ENCODE measurements at regions not wholly inside any gene's neighbourhood (a gene's known extent, or its start where the extent isn't known, plus 50 kb on each side); places are given as distances from the start of the nearest gene placed in this dataset.

GRCh38 chr3:43863966-43864933 is 173.5 kb downstream of the ABHD5 start:
- ChIA-PET POLR2A (no interaction called here), CTCF (interaction anchor here (2.4 kb wide), 1 partner anchor 9 kb away, joined by 7 read pairs; no protein-coding TSS in a partner anchor)
- Mint-ChIP-seq H3K27ac (no peak overlapping the region), H3K36me3 (ENCODE audit: low read depth) (no peaks in the 10 kb centered on the region), H3K9me3 (no peaks in the 10 kb centered on the region), H3K4me3 (no peak overlapping the region), H3K27me3 (peaks cover 10% of the 10 kb centered on the region), H3K4me1 (no peaks in the 10 kb centered on the region)
- DNase-seq = no peak

GRCh38 chr3:43865351-43865750 is 174.6 kb downstream of the ABHD5 start:
- peaks cover 13% of the 10 kb centered on the region for H3K27me3 Mint-ChIP-seq
- POLR2A ChIA-PET = no interaction called here
- no peaks in the 10 kb centered on the region for H3K36me3 Mint-ChIP-seq (ENCODE audit: low read depth)
- no peak overlapping the region for H3K4me3 Mint-ChIP-seq
- H3K27ac Mint-ChIP-seq = no peak overlapping the region
- H3K9me3 Mint-ChIP-seq = no peaks in the 10 kb centered on the region
- no peak for DNase-seq
- no peaks in the 10 kb centered on the region for H3K4me1 Mint-ChIP-seq
- CTCF ChIA-PET = interaction anchor here (2.4 kb wide), 1 partner anchor 10 kb away, joined by 7 read pairs; no protein-coding TSS in a partner anchor

- CTCF ChIA-PET = interaction anchor here (2.4 kb wide), 1 partner anchor 10 kb away, joined by 7 read pairs; no protein-coding TSS in a partner anchor
- no peak overlapping the region for H3K27ac Mint-ChIP-seq
- POLR2A ChIA-PET = no interaction called here
- H3K4me3 Mint-ChIP-seq = no peak overlapping the region
- no peaks in the 10 kb centered on the region for H3K4me1 Mint-ChIP-seq
- DNase-seq = no peak
- H3K36me3 Mint-ChIP-seq (ENCODE audit: low read depth) = no peaks in the 10 kb centered on the region
- peaks cover 15% of the 10 kb centered on the region for H3K27me3 Mint-ChIP-seq
- H3K9me3 Mint-ChIP-seq = no peaks in the 10 kb centered on the region
Measured at GRCh38 chr3:43865887-43866528, 175.3 kb downstream of the ABHD5 start.

- Mint-ChIP-seq H3K4me1 (no peaks in the 10 kb centered on the region), H3K9me3 (no peaks in the 10 kb centered on the region), H3K27me3 (peaks cover 15% of the 10 kb centered on the region), H3K36me3 (ENCODE audit: low read depth) (no peaks in the 10 kb centered on the region), H3K4me3 (no peak overlapping the region), H3K27ac (no peak overlapping the region)
- CTCF ChIA-PET = no interaction called here
- no peak for DNase-seq
- POLR2A ChIA-PET = no interaction called here
Measured at GRCh38 chr3:43866529-43867353, 176.0 kb downstream of the ABHD5 start.

GRCh38 chr3:43867436-43868072 is 176.8 kb downstream of the ABHD5 start:
- Mint-ChIP-seq H3K4me1 (no peaks in the 10 kb centered on the region), H3K27me3 (peaks cover 15% of the 10 kb centered on the region), H3K27ac (no peak overlapping the region), H3K9me3 (no peaks in the 10 kb centered on the region), H3K4me3 (no peak overlapping the region), H3K36me3 (ENCODE audit: low read depth) (no peaks in the 10 kb centered on the region)
- DNase-seq = no peak
- ChIA-PET POLR2A (no interaction called here), CTCF (no interaction called here)

GRCh38 chr3:43869491-43869890 is 178.8 kb downstream of the ABHD5 start:
- POLR2A ChIA-PET = no interaction called here
- CTCF ChIA-PET = no interaction called here
- no peak overlapping the region for H3K4me3 Mint-ChIP-seq
- no peak for DNase-seq
- no peaks in the 10 kb centered on the region for H3K9me3 Mint-ChIP-seq
- H3K36me3 Mint-ChIP-seq (ENCODE audit: low read depth) = no peaks in the 10 kb centered on the region
- peaks cover 16% of the 10 kb centered on the region for H3K27me3 Mint-ChIP-seq
- H3K27ac Mint-ChIP-seq = no peak overlapping the region
- no peaks in the 10 kb centered on the region for H3K4me1 Mint-ChIP-seq

GRCh38 chr3:43870120-43870519 is 179.4 kb downstream of the ABHD5 start:
- Mint-ChIP-seq H3K27me3 (peaks cover 16% of the 10 kb centered on the region), H3K4me1 (no peaks in the 10 kb centered on the region), H3K27ac (no peak overlapping the region), H3K36me3 (ENCODE audit: low read depth) (no peaks in the 10 kb centered on the region), H3K4me3 (no peak overlapping the region), H3K9me3 (no peaks in the 10 kb centered on the region)
- ChIA-PET POLR2A (no interaction called here), CTCF (no interaction called here)
- DNase-seq = no peak

- Mint-ChIP-seq H3K9me3 (no peaks in the 10 kb centered on the region), H3K27me3 (peaks cover 16% of the 10 kb centered on the region), H3K27ac (no peak overlapping the region), H3K4me1 (no peaks in the 10 kb centered on the region), H3K4me3 (no peak overlapping the region), H3K36me3 (ENCODE audit: low read depth) (no peaks in the 10 kb centered on the region)
- ChIA-PET POLR2A (no interaction called here), CTCF (interaction anchor here (1.4 kb wide), 1 partner anchor 15 kb away, joined by 4 read pairs; no protein-coding TSS in a partner anchor)
- no peak for DNase-seq
Measured at GRCh38 chr3:43870844-43871626, 180.3 kb downstream of the ABHD5 start.

GRCh38 chr3:43871627-43872245 is 181.0 kb downstream of the ABHD5 start:
- DNase-seq = no peak
- H3K27ac Mint-ChIP-seq = no peak overlapping the region
- H3K27me3 Mint-ChIP-seq = peaks cover 16% of the 10 kb centered on the region
- POLR2A ChIA-PET = no interaction called here
- no peak overlapping the region for H3K4me3 Mint-ChIP-seq
- H3K4me1 Mint-ChIP-seq = no peaks in the 10 kb centered on the region
- H3K36me3 Mint-ChIP-seq (ENCODE audit: low read depth) = no peaks in the 10 kb centered on the region
- no peaks in the 10 kb centered on the region for H3K9me3 Mint-ChIP-seq
- CTCF ChIA-PET = interaction anchor here (1.4 kb wide), 1 partner anchor 16 kb away, joined by 4 read pairs; no protein-coding TSS in a partner anchor

- Mint-ChIP-seq H3K27me3 (peaks cover 20% of the 10 kb centered on the region), H3K4me3 (no peak overlapping the region), H3K9me3 (no peaks in the 10 kb centered on the region), H3K27ac (no peak overlapping the region), H3K36me3 (ENCODE audit: low read depth) (no peaks in the 10 kb centered on the region), H3K4me1 (no peaks in the 10 kb centered on the region)
- DNase-seq = no peak
- ChIA-PET POLR2A (no interaction called here), CTCF (interaction anchor here (1.4 kb wide), 1 partner anchor 17 kb away, joined by 4 read pairs; no protein-coding TSS in a partner anchor)
Measured at GRCh38 chr3:43872301-43872700, 181.6 kb downstream of the ABHD5 start.

- no peaks in the 10 kb centered on the region for H3K9me3 Mint-ChIP-seq
- H3K4me1 Mint-ChIP-seq = no peaks in the 10 kb centered on the region
- ChIA-PET CTCF (no interaction called here), POLR2A (no interaction called here)
- H3K27ac Mint-ChIP-seq = no peak overlapping the region
- H3K4me3 Mint-ChIP-seq = no peak overlapping the region
- H3K27me3 Mint-ChIP-seq = peaks cover 22% of the 10 kb centered on the region
- DNase-seq = no peak
- no peaks in the 10 kb centered on the region for H3K36me3 Mint-ChIP-seq (ENCODE audit: low read depth)
Measured at GRCh38 chr3:43872901-43873300, 182.2 kb downstream of the ABHD5 start.
